ENCODE measurements at regions not wholly inside any gene's neighbourhood (a gene's known extent, or its start where the extent isn't known, plus 50 kb on each side); places are given as distances from the start of the nearest gene placed in this dataset.

DNA sequence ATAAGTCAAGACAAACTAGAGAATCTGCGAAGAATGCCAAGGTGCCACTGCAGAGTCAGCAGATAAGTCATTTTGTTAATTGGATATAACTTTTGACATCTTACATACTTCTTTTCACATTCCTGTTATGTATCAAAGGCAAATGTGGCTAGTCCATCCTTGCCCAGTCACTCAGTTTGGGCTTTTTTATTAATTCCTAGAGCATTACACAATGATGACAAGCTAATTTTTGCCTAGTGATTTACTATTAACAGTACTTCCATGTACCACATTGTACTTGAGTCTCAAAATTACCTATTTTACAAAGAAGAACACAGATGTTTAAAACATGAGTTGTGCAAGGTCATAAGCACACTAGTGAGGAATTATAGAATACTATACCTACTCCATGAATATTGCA lies 680.8 kb downstream of the DNAH5 start:
- no peak for DNase-seq
- Histone ChIP-seq H3K9me3 (no peaks in the 10 kb centered on the region), H3K4me1 (ENCODE audit: insufficient read depth) (no peaks in the 10 kb centered on the region), H3K27me3 (no peaks in the 10 kb centered on the region), H3K27ac (no peak overlapping the region), H3K36me3 (no peaks in the 10 kb centered on the region), H3K4me3 (no peak overlapping the region)
- intact Hi-C loops (cut with DNase I): no loop called here
- 72 to 84% (median 74%) methylated on average over 1 of the region's 1 CpG for WGBS, 3 donors
- no peak for TF ChIP-seq POLR2A (IDR thresholded peaks at IDR 0.05)
- no peak for TF ChIP-seq EP300 (IDR thresholded peaks at IDR 0.05)
- TF ChIP-seq, protein P1, sequence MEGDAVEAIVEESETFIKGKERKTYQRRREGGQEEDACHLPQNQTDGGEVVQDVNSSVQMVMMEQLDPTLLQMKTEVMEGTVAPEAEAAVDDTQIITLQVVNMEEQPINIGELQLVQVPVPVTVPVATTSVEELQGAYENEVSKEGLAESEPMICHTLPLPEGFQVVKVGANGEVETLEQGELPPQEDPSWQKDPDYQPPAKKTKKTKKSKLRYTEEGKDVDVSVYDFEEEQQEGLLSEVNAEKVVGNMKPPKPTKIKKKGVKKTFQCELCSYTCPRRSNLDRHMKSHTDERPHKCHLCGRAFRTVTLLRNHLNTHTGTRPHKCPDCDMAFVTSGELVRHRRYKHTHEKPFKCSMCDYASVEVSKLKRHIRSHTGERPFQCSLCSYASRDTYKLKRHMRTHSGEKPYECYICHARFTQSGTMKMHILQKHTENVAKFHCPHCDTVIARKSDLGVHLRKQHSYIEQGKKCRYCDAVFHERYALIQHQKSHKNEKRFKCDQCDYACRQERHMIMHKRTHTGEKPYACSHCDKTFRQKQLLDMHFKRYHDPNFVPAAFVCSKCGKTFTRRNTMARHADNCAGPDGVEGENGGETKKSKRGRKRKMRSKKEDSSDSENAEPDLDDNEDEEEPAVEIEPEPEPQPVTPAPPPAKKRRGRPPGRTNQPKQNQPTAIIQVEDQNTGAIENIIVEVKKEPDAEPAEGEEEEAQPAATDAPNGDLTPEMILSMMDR (IDR thresholded peaks at IDR 0.05): no peak

DNA sequence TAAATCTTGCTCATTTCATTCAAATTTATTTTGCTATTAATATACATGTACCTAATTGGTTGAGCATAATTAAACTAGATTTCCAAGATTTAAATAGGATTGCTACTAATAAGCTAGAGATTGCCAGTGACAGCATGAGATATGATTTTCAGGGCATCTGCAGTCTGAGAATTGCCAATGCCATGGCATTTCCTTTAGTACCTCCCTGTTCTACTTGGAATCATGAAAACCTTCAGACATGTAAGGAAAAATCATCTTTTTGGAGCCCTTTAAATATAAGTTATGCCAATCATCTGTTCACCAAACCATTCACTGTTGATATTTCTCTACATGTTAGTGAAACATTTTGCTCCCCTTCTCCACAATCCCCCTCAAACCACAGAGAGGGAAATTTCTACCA lies 691.4 kb downstream of the DNAH5 start:
- no peak for DNase-seq
- no peak overlapping the region for H3K4me3 ChIP-seq
- no peak overlapping the region for H3K27ac ChIP-seq
- H3K36me3 ChIP-seq: no peaks in the 10 kb centered on the region
- no peaks in the 10 kb centered on the region for H3K9me3 ChIP-seq
- H3K27me3 ChIP-seq: no peaks in the 10 kb centered on the region
- intact Hi-C loops (cut with DNase I): no loop called here
- H3K4me1 ChIP-seq (ENCODE audit: insufficient read depth): no peaks in the 10 kb centered on the region
- TF ChIP-seq, protein P1 (IDR thresholded peaks at IDR 0.05): no peak
- no peak for TF ChIP-seq EP300 (IDR thresholded peaks at IDR 0.05)
- no peak for TF ChIP-seq POLR2A (IDR thresholded peaks at IDR 0.05)

DNA sequence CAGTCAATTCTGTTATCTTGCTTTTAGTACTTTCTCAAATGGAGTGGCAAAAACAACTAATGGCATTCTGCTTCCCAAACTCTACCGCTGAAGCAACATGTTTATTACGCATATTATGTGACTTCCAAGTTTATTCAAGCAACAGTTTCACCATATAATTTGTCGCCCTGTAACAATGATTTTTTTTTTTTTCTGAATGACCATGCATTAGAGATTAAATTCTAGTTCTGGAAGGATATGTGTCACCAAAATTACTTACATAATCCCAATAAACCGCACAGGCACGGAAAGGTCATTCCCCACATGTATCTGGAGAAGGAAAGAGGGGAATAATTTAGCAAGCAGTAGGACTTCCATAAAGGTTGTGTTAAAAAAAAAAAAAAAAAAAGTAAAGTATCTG lies 691.8 kb downstream of the DNAH5 start:
- H3K27ac ChIP-seq: no peak overlapping the region
- intact Hi-C loops (cut with DNase I): no loop called here
- H3K36me3 ChIP-seq: no peaks in the 10 kb centered on the region
- no peaks in the 10 kb centered on the region for H3K27me3 ChIP-seq
- H3K4me1 ChIP-seq (ENCODE audit: insufficient read depth): no peaks in the 10 kb centered on the region
- DNase-seq: no peak
- no peak for TF ChIP-seq POLR2A (IDR thresholded peaks at IDR 0.05)
- H3K4me3 ChIP-seq: no peak overlapping the region
- no peaks in the 10 kb centered on the region for H3K9me3 ChIP-seq
- WGBS, 3 donors: 86 to 93% (median 86%) methylated on average over 5 of the region's 5 CpGs

DNA sequence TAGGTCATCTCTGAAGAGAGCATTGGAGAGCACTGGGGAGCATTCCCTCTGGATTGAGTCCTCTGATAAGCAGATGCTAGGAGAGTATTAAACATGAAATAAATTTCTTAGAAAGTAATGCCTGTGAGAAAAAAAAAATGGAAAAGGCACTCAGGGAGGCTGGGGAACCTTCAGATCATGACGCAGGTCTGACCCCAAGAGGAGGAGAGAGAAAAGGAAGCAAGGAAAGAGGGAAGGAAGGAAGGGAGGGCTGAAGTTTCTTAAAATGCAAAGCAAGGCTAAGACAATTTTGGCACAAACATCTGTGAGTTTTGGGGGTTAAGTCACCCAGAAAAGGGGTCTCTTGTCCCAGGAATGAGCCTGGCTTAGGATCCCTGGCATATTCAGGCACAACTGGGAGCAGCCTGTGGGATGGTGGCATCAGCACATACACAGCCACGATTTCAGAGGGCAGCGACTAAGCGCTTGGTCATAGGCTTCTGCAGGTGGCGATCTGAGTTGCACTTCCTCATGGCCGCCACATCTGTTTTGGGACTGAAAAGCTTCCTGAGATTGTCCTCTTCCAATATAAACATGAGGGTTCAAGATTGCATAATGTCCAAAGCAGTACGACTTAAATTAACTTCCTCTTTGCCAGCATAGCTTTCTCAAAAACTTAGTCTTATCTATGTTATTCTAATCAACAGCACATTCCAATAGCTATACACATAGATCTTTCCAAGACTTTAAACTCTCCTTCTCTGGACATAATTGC lies 692.7 kb downstream of the DNAH5 start:
- WGBS, 3 donors: 62 to 66% (median 63%) methylated on average over 7 of the region's 7 CpGs
- H3K27ac ChIP-seq: no peak overlapping the region
- H3K27me3 ChIP-seq: no peaks in the 10 kb centered on the region
- TF ChIP-seq POLR2A (IDR thresholded peaks at IDR 0.05) (no peak), EP300 (IDR thresholded peaks at IDR 0.05) (no peak)
- TF ChIP-seq, protein P1 (IDR thresholded peaks at IDR 0.05): no peak
- intact Hi-C loops (cut with DNase I): no loop called here
- no peak for DNase-seq
- no peaks in the 10 kb centered on the region for H3K36me3 ChIP-seq
- no peak overlapping the region for H3K4me3 ChIP-seq
- H3K9me3 ChIP-seq: no peaks in the 10 kb centered on the region
- no peaks in the 10 kb centered on the region for H3K4me1 ChIP-seq (ENCODE audit: insufficient read depth)

DNA sequence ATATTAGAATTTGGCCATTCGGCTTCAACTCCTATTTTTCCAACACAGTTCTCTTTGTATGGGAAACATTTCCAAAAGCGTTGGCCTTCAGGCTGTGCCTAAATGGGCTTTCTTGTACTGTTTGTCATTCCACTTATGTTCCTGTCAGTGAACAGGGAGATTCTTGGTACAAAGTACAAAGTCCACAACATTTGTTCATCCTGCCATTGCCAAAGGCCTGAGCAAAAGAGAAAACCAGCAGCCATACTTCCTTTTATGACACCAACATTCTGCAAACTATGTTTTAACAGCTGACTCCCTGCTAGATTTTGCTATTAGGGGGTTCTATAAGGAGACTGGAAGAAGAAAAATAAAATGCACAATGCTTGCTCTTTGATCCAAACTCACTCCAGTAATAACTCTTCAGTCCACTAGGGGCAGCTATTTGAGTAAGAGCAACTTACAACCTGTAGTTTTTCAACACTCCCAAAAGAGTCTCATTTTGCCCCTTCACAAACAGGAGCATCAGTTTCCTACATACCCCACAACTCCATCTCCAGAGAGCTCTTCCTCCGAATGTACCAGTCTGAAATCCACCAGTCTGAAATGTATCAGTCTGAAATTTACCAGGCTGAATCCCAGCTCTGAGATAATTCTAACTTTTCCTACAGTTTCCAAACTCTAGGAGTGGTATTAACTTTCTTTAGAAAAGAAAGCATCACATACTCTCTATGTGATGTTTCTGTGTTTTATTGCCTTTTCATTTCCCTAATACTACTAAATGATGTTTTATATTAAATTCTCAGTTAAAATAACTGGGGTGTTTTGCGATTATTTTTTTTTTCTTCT lies 693.8 kb downstream of the DNAH5 start:
- intact Hi-C loops (cut with DNase I): no loop called here
- Histone ChIP-seq H3K27me3 (no peaks in the 10 kb centered on the region), H3K4me1 (ENCODE audit: insufficient read depth) (no peaks in the 10 kb centered on the region), H3K27ac (no peak overlapping the region), H3K36me3 (no peaks in the 10 kb centered on the region), H3K9me3 (no peaks in the 10 kb centered on the region), H3K4me3 (no peak overlapping the region)
- WGBS, 3 donors: 74 to 88% (median 78%) methylated on average over 4 of the region's 4 CpGs
- TF ChIP-seq POLR2A (IDR thresholded peaks at IDR 0.05) (no peak), EP300 (IDR thresholded peaks at IDR 0.05) (no peak)
- TF ChIP-seq, protein P1 (IDR thresholded peaks at IDR 0.05): no peak
- no peak for DNase-seq
